ENCODE measurements at regions not wholly inside any gene's neighbourhood (a gene's known extent, or its start where the extent isn't known, plus 50 kb on each side); places are given as distances from the start of the nearest gene placed in this dataset.

- no peak for TF ChIP-seq MNT (conservative IDR thresholded peaks at IDR 0.05)
- TF ChIP-seq KAT7 (CRISPR knock-in tag; IDR thresholded peaks at IDR 0.05; ENCODE audit: borderline replicate concordance), result no peak
Observed at GRCh38 chr10:85045046-85045445, 716.7 kb downstream of the CCSER2 start (continued).

- ATAC-seq, result no peak
- Histone ChIP-seq H3K9ac (ENCODE audit: insufficient read depth in 1 of 2, low read depth in 2 of 2, low read length in 2 of 2) (no peak overlapping the region), H3K9me3 (replicated peaks; ENCODE audit: control insufficient read depth, insufficient read depth, low read depth, low read length) (0 out of 2 replicates have a peak, but pooled peaks cover 2% of the 10 kb centered on the region), H3K4me3 (no peak overlapping the region), H3K79me2 (ENCODE audit: control insufficient read depth, insufficient read depth, low read length) (no peaks in the 10 kb centered on the region), H3K27ac (ENCODE audit: extremely low read depth, low read depth, low read length) (no peak overlapping the region), H3K27me3 (ENCODE audit: control insufficient read depth in 2 of 2, insufficient read depth in 2 of 2, low read length in 2 of 2) (no peaks in the 10 kb centered on the region), H4K20me1 (replicated peaks; ENCODE audit: control insufficient read depth, insufficient read depth, low read length) (no peaks in the 10 kb centered on the region), H3K36me3 (ENCODE audit: control insufficient read depth, insufficient read depth, low read length) (no peaks in the 10 kb centered on the region), H3K4me1 (replicated peaks in 1 of 2; ENCODE audit: control insufficient read depth in 2 of 2, insufficient read depth in 2 of 2, low read length in 2 of 2) (no peaks in the 10 kb centered on the region), H3K9me1 (ENCODE audit: control insufficient read depth, insufficient read depth, low read length) (no peaks in the 10 kb centered on the region), H2AFZ (ENCODE audit: low read depth, low read length) (no peak overlapping the region), H3K4me2 (ENCODE audit: insufficient read depth, low read length) (no peak overlapping the region)
- CTCF ChIA-PET (ENCODE audit: low intra/inter-chr PET ratio), result no interaction called here
- intact Hi-C loops (cut with micrococcal nuclease) (no loop called here), in situ Hi-C loops (cut with MboI) (no loop called here)
- 0% methylated on average over 5 of the region's 5 CpGs for WGBS (ENCODE audit: insufficient coverage, low coverage, missing lambda C conversion rate)
- FAIRE-seq, result no peak
- BruUV-seq (replicated peaks), result no TSS peak
- POLR2A ChIA-PET, result no interaction called here
- DNase-seq (ENCODE audit: extremely low read depth in 1 of 4, low spot score in 3 of 4), result no peak
- TF ChIP-seq ZNF175 (CRISPR knock-in tag; IDR thresholded peaks at IDR 0.05; ENCODE audit: low read depth) (no peak), ZFP91 (CRISPR knock-in tag; IDR thresholded peaks at IDR 0.05) (no peak), PTTG1 (tag; IDR thresholded peaks at IDR 0.05; ENCODE audit: low read depth) (no peak), POLR2AphosphoS2 (IDR thresholded peaks at IDR 0.05; ENCODE audit: low read length) (no peak), ZNF384 (IDR thresholded peaks at IDR 0.05; ENCODE audit: low read depth, low read length) (no peak), ATF4 (CRISPR knock-in tag; IDR thresholded peaks at IDR 0.05) (no peak), SETDB1 (IDR thresholded peaks at IDR 0.05; ENCODE audit: low read length) (no peak), ZBTB1 (CRISPR knock-in tag; IDR thresholded peaks at IDR 0.05; ENCODE audit: borderline replicate concordance, low read depth) (no peak), CCNT2 (IDR thresholded peaks at IDR 0.05; ENCODE audit: borderline replicate concordance, extremely low read depth, insufficient read length, low read depth, low read length) (no peak), HDGF (IDR thresholded peaks at IDR 0.05) (no peak), ZNF717 (CRISPR knock-in tag; IDR thresholded peaks at IDR 0.05) (no peak), SREBF2 (CRISPR knock-in tag; IDR thresholded peaks at IDR 0.05) (no peak), CCAR2 (IDR thresholded peaks at IDR 0.05; ENCODE audit: low read depth, low read length) (no peak), RBM17 (IDR thresholded peaks at IDR 0.05; ENCODE audit: borderline replicate concordance, low read depth, low read length) (no peak)
Observed at GRCh38 chr10:85047170-85047834, 718.9 kb downstream of the CCSER2 start.

Measured in K562 (cell line).